ENCODE measurements at regions not wholly inside any gene's neighbourhood (a gene's known extent, or its start where the extent isn't known, plus 50 kb on each side); places are given as distances from the start of the nearest gene placed in this dataset.

GRCh38 chr4:52299120-52299519 is 248.0 kb downstream of the SPATA18 start:
- TF ChIP-seq CTCF (IDR thresholded peaks at IDR 0.05; ENCODE audit: poor library complexity, severe bottlenecking), result no peak
- no peak for TF ChIP-seq EZH2 (IDR thresholded peaks at IDR 0.05; ENCODE audit: borderline replicate concordance, insufficient read depth, low read length, poor library complexity, severe bottlenecking)
- TF ChIP-seq POLR2AphosphoS5 (IDR thresholded peaks at IDR 0.05), result no peak

Data from neural cell (in vitro differentiated cells).